CD4-positive, alpha-beta T cell treated with Interleukin-4 for 1 hour (primary cell): ENCODE measurements at regions not wholly inside any gene's neighbourhood (a gene's known extent, or its start where the extent isn't known, plus 50 kb on each side); places are given as distances from the start of the nearest gene placed in this dataset.

Source experiments
- DNase-seq, 2 donors: peaks; one replicate each; pipeline ENCODE4 v3.0.0-alpha.2; 2020 to 2022

- no peak for DNase-seq
Measured at GRCh38 chr5:98587166-98587565, 186.3 kb upstream of the RGMB start.

DNA sequence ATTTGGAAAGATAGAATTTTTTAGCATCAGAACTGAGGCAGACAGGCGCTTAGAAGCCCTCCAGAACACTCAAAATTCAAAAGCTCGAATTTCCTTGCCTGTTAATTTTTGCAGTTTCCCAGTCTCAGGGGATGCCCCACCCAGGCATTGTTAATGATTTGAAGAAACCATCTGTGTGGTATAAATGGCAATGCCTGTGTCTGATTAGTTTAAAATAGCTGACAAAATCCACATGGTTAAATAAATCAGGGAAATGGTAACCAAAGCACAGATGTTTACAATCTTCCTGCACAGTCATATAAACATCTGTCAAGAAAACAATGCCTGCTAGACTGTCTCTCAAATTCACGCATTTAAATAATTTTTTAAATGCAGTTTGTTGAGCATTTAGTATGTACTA lies 185.2 kb upstream of the RGMB start:
- no peak for DNase-seq

GRCh38 chr5:98593418-98593817 lies 180.0 kb upstream of the RGMB start:
- DNase-seq: no peak

- DNase-seq: no peak
Measured at GRCh38 chr5:98594098-98594497, 179.4 kb upstream of the RGMB start.

GRCh38 chr5:98599016-98599415 lies 174.4 kb upstream of the RGMB start:
- no peak for DNase-seq

GRCh38 chr5:98602534-98603112 lies 170.8 kb upstream of the RGMB start:
- no peak for DNase-seq

- DNase-seq: no peak
Measured at GRCh38 chr5:98603456-98603855, 170.0 kb upstream of the RGMB start.

- no peak for DNase-seq
Measured at GRCh38 chr5:98604301-98604700, 169.2 kb upstream of the RGMB start.

DNA sequence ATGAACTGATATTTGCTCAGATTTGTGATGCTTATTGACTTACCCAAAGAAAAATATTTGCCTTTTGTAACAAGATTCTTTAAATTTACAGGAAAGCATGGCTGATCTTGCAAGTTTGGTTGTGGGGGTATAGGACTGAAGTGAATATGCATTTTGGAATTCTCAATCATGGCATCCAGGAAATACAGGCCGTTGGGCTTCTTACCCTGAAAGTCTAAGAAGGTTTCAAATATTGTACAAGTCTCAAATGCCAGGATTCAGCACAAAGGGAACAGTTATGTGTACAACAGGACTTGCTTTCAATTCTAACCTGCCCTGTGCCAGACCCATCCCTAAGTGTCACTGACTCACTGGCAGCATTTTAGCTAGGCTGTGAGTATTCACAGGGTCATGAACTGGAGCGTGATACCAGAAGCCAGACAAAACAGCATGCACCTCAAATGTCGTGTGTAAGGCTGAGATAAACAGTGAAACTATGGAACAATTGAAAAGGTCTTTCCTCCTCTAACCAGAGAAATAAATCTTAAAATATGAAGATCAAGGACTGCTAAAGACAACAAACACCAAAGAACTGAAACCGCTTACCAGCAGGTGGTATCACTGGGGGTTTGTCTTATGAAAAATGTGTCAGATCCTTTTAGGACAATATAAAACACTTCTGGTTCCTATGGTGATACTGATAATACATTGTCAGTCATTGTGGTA lies 168.6 kb upstream of the RGMB start:
- DNase-seq: no peak

DNA sequence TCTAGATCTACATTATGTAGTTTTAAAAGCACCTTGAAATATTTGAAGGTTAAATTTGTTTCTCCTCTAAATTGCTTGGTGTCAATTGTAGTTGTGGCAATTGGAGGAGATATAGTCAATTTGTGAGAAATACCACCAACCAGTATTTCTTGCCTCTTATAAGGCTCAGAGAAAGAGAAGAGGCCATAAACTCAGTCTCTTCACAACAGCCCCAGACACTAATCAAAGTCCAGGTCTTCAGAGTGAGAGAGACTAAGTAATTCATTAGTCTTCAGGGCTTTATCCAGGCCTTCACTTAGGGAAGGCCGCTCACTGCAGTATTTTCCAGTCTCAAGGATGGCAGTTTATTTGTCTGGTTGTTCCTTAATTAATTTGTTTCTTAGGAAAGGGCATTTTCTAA lies 168.0 kb upstream of the RGMB start:
- DNase-seq: no peak

DNA sequence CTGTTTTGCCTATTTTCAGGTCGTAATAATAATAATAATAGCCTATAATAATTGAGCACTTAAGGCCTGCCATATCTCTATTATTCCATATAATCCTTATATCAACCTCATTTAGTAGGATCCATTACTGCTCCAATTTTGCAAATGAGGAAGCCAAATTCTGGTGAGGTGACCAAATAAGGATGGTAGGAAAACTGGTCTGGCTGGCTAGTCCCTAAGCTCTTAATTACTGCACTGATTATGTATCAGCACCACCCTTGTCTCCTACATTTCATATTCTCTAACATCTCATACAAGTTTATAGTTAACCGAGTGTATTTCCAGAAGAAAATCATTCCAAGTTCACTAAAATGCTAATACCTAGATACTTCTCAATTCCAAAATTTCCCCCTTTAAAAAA lies 166.5 kb upstream of the RGMB start:
- no peak for DNase-seq

DNA sequence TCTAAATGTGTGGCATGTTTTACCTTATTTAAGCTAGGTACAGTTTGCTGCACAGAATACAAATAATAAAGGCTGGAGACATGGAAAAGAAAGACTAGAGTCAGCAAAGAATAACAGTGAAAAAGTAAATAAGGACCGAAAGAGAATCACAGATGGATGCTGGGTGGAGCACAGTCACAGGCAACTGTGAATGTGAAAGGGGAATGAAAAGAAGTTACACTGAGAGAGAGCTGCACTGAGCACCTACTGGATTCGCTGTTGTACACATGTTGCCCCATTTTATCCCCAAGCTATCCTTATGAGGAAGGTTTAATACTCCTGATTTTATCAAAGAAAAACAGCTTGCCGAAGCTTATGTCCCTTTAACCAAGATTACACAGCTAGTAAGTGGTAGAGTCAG lies 165.4 kb upstream of the RGMB start:
- DNase-seq: no peak

- DNase-seq: no peak
Measured at GRCh38 chr5:98614341-98614740, 159.1 kb upstream of the RGMB start.

- no peak for DNase-seq
Measured at GRCh38 chr5:98621821-98622220, 151.6 kb upstream of the RGMB start.

DNA sequence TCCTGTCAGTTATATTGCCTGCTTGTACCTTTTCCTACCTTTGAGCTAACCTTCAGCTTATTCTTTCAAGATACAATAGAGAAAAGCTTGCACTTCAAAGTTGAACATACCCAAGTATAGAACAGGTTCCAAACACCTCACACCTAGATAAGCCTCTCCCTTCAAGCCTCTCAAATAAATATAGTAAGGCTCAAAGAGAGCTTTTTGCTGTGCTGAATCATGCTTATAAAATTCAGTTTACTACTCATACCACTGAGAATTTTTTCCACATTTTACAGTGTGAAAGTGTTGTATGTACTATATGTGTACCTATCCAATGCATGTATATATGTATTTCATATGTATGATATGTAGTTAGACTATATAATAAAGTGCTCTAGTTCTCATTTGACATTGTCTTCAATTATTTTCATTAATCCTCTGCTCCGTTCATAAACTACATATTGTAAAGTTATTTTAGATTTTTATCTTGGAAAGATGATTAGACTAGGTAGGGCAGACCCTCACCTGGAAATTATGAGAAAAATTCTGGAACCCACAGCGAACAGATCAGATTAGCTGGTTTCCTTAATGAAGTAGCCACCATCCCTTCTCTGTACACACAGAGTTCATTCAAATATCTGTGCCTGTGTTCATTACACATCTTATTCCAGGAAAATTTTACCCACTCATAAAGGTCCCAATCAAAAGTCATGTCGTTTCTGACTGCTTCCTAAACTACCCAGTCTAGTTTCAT lies 149.2 kb upstream of the RGMB start:
- DNase-seq: no peak

GRCh38 chr5:98627121-98627520 lies 146.3 kb upstream of the RGMB start:
- DNase-seq: no peak

DNA sequence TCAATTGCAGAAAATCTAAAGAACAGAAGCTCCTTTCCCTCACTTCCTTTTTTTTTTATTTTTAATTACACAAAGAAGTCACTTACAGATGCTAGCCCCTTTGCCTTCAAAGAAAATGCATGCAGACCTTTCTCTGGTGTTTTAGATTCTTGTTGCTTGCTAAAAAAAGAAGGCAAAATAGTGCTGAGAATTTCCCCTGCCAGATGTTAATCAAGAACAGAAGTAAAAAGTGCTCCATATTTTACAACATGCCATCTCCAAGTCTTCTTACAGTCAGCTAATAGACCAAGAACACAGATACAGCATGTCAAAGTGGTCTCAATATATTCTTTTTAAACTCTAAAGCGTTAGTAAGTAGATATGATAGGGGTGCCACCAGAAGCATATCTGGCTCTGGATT lies 142.8 kb upstream of the RGMB start:
- DNase-seq: no peak

GRCh38 chr5:98631311-98632054 lies 142.0 kb upstream of the RGMB start:
- DNase-seq: no peak

GRCh38 chr5:98635656-98636055 lies 137.8 kb upstream of the RGMB start:
- DNase-seq: no peak

DNA sequence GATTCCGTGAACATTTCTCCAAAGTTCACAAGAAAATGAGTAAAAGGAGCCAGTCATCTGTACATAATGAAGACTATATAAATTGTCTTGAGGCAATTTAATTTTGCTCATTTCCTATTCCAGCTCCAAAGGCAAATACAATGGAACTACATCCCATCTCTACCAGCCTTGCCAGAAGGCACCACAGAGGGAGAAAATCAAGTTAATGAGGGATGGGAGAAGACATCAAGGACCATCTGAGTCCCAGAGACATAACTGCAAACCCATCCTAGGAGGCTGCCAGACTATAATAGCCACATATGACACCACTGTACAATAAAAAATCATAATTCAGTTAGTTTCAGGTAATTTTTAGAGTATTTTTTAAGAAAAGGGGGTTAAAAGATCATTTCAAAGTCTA lies 136.3 kb upstream of the RGMB start:
- no peak for DNase-seq

GRCh38 chr5:98637557-98637956 lies 135.9 kb upstream of the RGMB start:
- DNase-seq: no peak

DNA sequence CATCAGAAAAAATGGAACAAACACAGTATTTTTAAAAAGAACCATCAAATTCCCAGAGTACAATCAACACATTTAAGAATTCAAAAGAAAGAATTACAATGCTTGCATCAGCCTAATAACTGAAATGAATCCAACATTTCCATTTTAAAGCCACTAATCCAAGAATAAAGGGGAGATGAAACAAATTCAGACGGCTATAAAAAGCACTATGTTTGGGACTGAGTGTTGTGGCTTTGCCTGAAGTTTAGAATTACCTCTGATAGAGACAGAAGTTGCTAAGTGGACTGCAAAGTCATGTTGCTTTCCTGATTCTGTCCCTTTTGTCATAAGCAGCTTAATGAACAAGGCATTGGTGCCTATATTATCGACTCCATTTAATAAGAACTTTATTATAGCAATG lies 135.4 kb upstream of the RGMB start:
- DNase-seq: no peak

GRCh38 chr5:98638701-98639100 lies 134.8 kb upstream of the RGMB start:
- no peak for DNase-seq

DNA sequence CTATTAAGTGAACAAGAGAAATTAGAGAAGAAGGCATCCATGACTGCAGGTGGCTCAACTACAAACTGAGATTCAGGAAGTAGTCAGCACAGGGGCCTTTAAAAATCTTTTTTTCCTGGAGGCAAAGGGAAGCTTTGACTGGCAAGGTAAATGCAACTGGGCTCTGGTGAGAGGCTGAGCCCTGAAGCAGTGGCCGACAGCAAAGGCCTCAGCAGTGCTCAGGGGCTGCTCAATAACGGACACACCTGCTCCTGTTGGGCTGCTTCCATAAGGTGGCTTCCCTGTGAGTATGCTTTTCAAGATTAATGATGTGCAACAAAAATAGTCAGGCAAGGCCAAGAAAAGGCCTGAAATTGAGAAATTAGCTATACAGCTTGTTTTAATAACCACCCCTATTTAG lies 134.2 kb upstream of the RGMB start:
- DNase-seq: no peak
